ENCODE measurements at regions not wholly inside any gene's neighbourhood (a gene's known extent, or its start where the extent isn't known, plus 50 kb on each side); places are given as distances from the start of the nearest gene placed in this dataset.
"Not testable (repeated sequence)": the region's sequence is repeated elsewhere in the genome, so short reads cannot be mapped to it uniquely, and the experiment has no call there.

- DNase-seq (ENCODE audit: low spot score): no peak
Measured at GRCh38 chr11:25766332-25767015, 565.5 kb upstream of the ANO3 start.

- no peak for DNase-seq (ENCODE audit: low spot score)
Measured at GRCh38 chr11:25769287-25769686, 562.6 kb upstream of the ANO3 start.

- no peak for DNase-seq (ENCODE audit: low spot score)
Measured at GRCh38 chr11:25771605-25772004, 560.3 kb upstream of the ANO3 start.

- DNase-seq (ENCODE audit: low spot score): no peak
Measured at GRCh38 chr11:25775603-25776002, 556.3 kb upstream of the ANO3 start.

GRCh38 chr11:25776238-25776637 is 555.7 kb upstream of the ANO3 start:
- DNase-seq (ENCODE audit: low spot score): no peak

- DNase-seq (ENCODE audit: low spot score): no peak
Measured at GRCh38 chr11:25777343-25777742, 554.6 kb upstream of the ANO3 start.

- no peak for DNase-seq (ENCODE audit: low spot score)
Measured at GRCh38 chr11:25779033-25779432, 552.9 kb upstream of the ANO3 start.

GRCh38 chr11:25787416-25787815 is 544.5 kb upstream of the ANO3 start:
- no peak for DNase-seq (ENCODE audit: low spot score)

- DNase-seq (ENCODE audit: low spot score): no peak
Measured at GRCh38 chr11:25790396-25790795, 541.5 kb upstream of the ANO3 start.

- DNase-seq (ENCODE audit: low spot score): no peak
Measured at GRCh38 chr11:25793637-25794036, 538.3 kb upstream of the ANO3 start.

GRCh38 chr11:25794804-25795203 is 537.1 kb upstream of the ANO3 start:
- DNase-seq (ENCODE audit: low spot score): no peak

- DNase-seq (ENCODE audit: low spot score): no peak
Measured at GRCh38 chr11:25816411-25816810, 515.5 kb upstream of the ANO3 start.

- no peak for DNase-seq (ENCODE audit: low spot score)
Measured at GRCh38 chr11:25824688-25825087, 507.2 kb upstream of the ANO3 start.

- DNase-seq (ENCODE audit: low spot score): not testable (repeated sequence)
Measured at GRCh38 chr11:25831485-25831884, 500.4 kb upstream of the ANO3 start.

- no peak for DNase-seq (ENCODE audit: low spot score)
Measured at GRCh38 chr11:25838918-25839625, 492.9 kb upstream of the ANO3 start.

- DNase-seq (ENCODE audit: low spot score): no peak
Measured at GRCh38 chr11:25844811-25845210, 487.1 kb upstream of the ANO3 start.

GRCh38 chr11:25855916-25856315 is 476.0 kb upstream of the ANO3 start:
- no peak for DNase-seq (ENCODE audit: low spot score)

GRCh38 chr11:25859776-25860175 is 472.2 kb upstream of the ANO3 start:
- no peak for DNase-seq (ENCODE audit: low spot score)

- DNase-seq (ENCODE audit: low spot score): peak; percentile 7
Measured at GRCh38 chr11:25860677-25861450, 471.1 kb upstream of the ANO3 start.

GRCh38 chr11:25862159-25862558 is 469.8 kb upstream of the ANO3 start:
- DNase-seq (ENCODE audit: low spot score): no peak

- no peak for DNase-seq (ENCODE audit: low spot score)
Measured at GRCh38 chr11:25863986-25864385, 467.9 kb upstream of the ANO3 start.

GRCh38 chr11:25876456-25876965 is 455.4 kb upstream of the ANO3 start:
- no peak for DNase-seq (ENCODE audit: low spot score)

GRCh38 chr11:25886036-25886435 is 445.9 kb upstream of the ANO3 start:
- DNase-seq (ENCODE audit: low spot score): no peak
